Lower leg skin (tissue), 4 donors: ENCODE measurements at regions not wholly inside any gene's neighbourhood (a gene's known extent, or its start where the extent isn't known, plus 50 kb on each side); places are given as distances from the start of the nearest gene placed in this dataset.

ENCODE experiments used
- DNase-seq, 2 donors: peaks; one replicate each; pipeline ENCODE4 v3.0.0-alpha.2; 2019; ENCODE audit warnings: low spot score in 2 of 2
- H3K4me3 ChIP-seq: fragments of 200-600 bp; sonication (generic); 2 replicates; pipeline ENCODE4 v1.5.1; 2017; ENCODE audit warnings: mild to moderate bottlenecking, low read depth; ENCODE audit not compliant: poor library complexity, severe bottlenecking
- CTCF ChIP-seq, 3 donors: fragments of 450-650 bp; IDR thresholded peaks; one replicate each; pipeline ENCODE4 v1.5.1; 2016; ENCODE audit warnings: antibody characterized with exemption in 3 of 3, mild to moderate bottlenecking in 3 of 3, moderate library complexity in 2 of 3
- POLR2A ChIP-seq, 2 donors: fragments of 450-650 bp; IDR thresholded peaks; one replicate each; pipeline ENCODE4 v1.6.1; 2016 to 2017; ENCODE audit warnings: antibody characterized with exemption in 2 of 2, mild to moderate bottlenecking in 1 of 2, moderate library complexity in 1 of 2
- WGBS, 2 donors: methylation state at CpG; one replicate each; pipeline ENCODE4 v1.1.5; 2018; 5-methylcytosine and 5-hydroxymethylcytosine counted together
- intact Hi-C: fragments of 100-400 bp; cut with DNase I; formaldehyde crosslinking; loops from one replicate; pipeline ENCODE4 v1.15.0; 2023; ENCODE audit warnings: low total_unique reads

GRCh38 chr2:221671515-221671914, 99.4 kb upstream of the EPHA4 start:
- DNase-seq: no peak

GRCh38 chr2:221662689-221663391, 90.7 kb upstream of the EPHA4 start:
- no peak for DNase-seq
- TF ChIP-seq POLR2A (IDR thresholded peaks at IDR 0.05) (no peak), CTCF (IDR thresholded peaks at IDR 0.05) (no peak)
- intact Hi-C loops: no loop called here
- no peak overlapping the region for H3K4me3 ChIP-seq
- WGBS, 2 donors: 63 to 68% methylated on average over 3 of the region's 3 CpGs

More at GRCh38 chr2:221671515-221671914, 99.4 kb upstream of the EPHA4 start:
- no peak overlapping the region for H3K4me3 ChIP-seq
- no peak for TF ChIP-seq POLR2A (IDR thresholded peaks at IDR 0.05)
- TF ChIP-seq CTCF (IDR thresholded peaks at IDR 0.05): no peak
- intact Hi-C loops: no loop called here
- 45 to 46% methylated on average over 4 of the region's 4 CpGs for whole genome bisulfite sequencing, 2 donors

- TF ChIP-seq POLR2A (IDR thresholded peaks at IDR 0.05) (no peak), CTCF (IDR thresholded peaks at IDR 0.05) (no peak)
- no peak overlapping the region for H3K4me3 ChIP-seq
- intact Hi-C loops: no loop called here
- no peak for DNase-seq
- WGBS, 2 donors: 85 to 94% methylated on average over 1 of the region's 1 CpG
Observed at GRCh38 chr2:221657806-221658205, 85.7 kb upstream of the EPHA4 start.

GRCh38 chr2:221655300-221655699, 83.2 kb upstream of the EPHA4 start:
- H3K4me3 ChIP-seq: no peak overlapping the region
- TF ChIP-seq POLR2A (IDR thresholded peaks at IDR 0.05): no peak
- no peak for TF ChIP-seq CTCF (IDR thresholded peaks at IDR 0.05)
- intact Hi-C loops: no loop called here
- WGBS, 2 donors: 81 to 82% methylated on average over 3 of the region's 3 CpGs
- DNase-seq: no peak

GRCh38 chr2:221653182-221653581, 81.1 kb upstream of the EPHA4 start:
- intact Hi-C loops: no loop called here
- TF ChIP-seq POLR2A (IDR thresholded peaks at IDR 0.05): no peak
- no peak for TF ChIP-seq CTCF (IDR thresholded peaks at IDR 0.05)
- DNase-seq: no peak
- H3K4me3 ChIP-seq: no peak overlapping the region
- 56 to 63% methylated on average over 1 of the region's 1 CpG for WGBS, 2 donors
